ENCODE measurements at regions not wholly inside any gene's neighbourhood (a gene's known extent, or its start where the extent isn't known, plus 50 kb on each side); places are given as distances from the start of the nearest gene placed in this dataset.

DNA sequence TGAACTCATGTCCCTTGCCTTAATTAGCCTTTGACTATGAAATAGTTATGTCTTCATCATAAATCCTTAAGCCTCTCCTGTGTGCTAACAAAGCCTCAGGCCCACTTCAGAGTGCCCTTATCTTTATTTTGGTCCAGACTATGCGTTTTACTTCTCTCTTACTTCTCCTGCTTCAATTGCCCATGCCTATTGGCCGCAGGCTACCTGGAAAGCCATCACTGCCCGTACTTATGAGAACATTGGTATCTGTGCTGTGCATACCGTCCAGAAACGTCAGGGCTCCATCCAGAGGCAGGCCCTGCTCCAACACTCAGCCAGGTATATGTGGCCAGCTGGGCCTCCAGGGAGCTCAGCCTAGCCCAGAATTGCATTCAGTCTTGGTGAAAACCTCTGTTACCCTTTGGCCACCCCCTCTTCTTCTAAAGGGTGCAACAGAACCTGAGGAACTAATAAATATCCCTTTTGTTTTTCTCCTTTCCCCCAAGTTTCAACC is 212.4 kb upstream of the MTPN start:
- TF ChIP-seq, protein P1, sequence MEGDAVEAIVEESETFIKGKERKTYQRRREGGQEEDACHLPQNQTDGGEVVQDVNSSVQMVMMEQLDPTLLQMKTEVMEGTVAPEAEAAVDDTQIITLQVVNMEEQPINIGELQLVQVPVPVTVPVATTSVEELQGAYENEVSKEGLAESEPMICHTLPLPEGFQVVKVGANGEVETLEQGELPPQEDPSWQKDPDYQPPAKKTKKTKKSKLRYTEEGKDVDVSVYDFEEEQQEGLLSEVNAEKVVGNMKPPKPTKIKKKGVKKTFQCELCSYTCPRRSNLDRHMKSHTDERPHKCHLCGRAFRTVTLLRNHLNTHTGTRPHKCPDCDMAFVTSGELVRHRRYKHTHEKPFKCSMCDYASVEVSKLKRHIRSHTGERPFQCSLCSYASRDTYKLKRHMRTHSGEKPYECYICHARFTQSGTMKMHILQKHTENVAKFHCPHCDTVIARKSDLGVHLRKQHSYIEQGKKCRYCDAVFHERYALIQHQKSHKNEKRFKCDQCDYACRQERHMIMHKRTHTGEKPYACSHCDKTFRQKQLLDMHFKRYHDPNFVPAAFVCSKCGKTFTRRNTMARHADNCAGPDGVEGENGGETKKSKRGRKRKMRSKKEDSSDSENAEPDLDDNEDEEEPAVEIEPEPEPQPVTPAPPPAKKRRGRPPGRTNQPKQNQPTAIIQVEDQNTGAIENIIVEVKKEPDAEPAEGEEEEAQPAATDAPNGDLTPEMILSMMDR (conservative IDR thresholded peaks at IDR 0.05; ENCODE audit: low read depth, low read length), result no peak
- TF ChIP-seq EZH2 (IDR thresholded peaks at IDR 0.05; ENCODE audit: low read length, unreplicated experiment), result no peak
